K562 (cell line): ENCODE measurements at regions not wholly inside any gene's neighbourhood (a gene's known extent, or its start where the extent isn't known, plus 50 kb on each side); places are given as distances from the start of the nearest gene placed in this dataset.

Experiments
- ATAC-seq: fragments of 200-7000 bp; cut with Tn5 transposase; 3 replicates; pipeline ENCODE4 v1.9.1; 2020; ENCODE audit warnings: moderate library complexity
- BruUV-seq: library from RNA; stranded (reverse); fragments of 400-500 nt; replicated peaks from 2 replicates; lab custom pipeline; 2021; lab: Mats Ljungman, UMichigan
- CTCF ChIA-PET: fragments of 300-600 bp; formaldehyde crosslinking; extraction: SDS; loops from one replicate; lab custom pipeline; 2021; ENCODE audit warnings: low intra/inter-chr PET ratio; lab: Yijun Ruan, JAX
- POLR2A ChIA-PET: fragments of 300-600, 350-650 bp; sonication (Branson Sonifier 250); formaldehyde crosslinking; extraction: SDS; loops from one replicate; lab custom pipeline; 2021; ENCODE audit warnings: antibody characterized with exemption, inconsistent platforms; lab: Yijun Ruan, JAX
- DNase-seq, 4 experiments: peaks; one replicate each; pipeline versions ENCODE4 v3.0.0 to v3.0.0-alpha.2; 2011 to 2018; ENCODE audit warnings: low spot score in 3 of 4, mixed read lengths in 3 of 4; ENCODE audit errors: extremely low read depth in 1 of 4
- FAIRE-seq: peaks from 2 replicates; lab custom pipeline; 2011; peaks lifted over from hg19 to GRCh38; lab: Jason Lieb, UNC
- H2AFZ ChIP-seq: 2 replicates; pipeline ENCODE4 v1.6.0; 2011; ENCODE audit warnings: low read depth, low read length, control low read depth, inconsistent platforms
- H3K27ac ChIP-seq: fragments of 200-600 bp; 3 replicates; pipeline ENCODE4 v1.8.0; 2011; ENCODE audit warnings: low read depth, mild to moderate bottlenecking, control low read depth, inconsistent platforms, low read length, moderate library complexity, mixed read lengths; ENCODE audit errors: extremely low read depth
- H3K27me3 ChIP-seq, 2 experiments: fragments of 300-600 bp in 1 of 2; 2 replicates in 1 of 2; 3 replicates in 1 of 2; pipeline versions ENCODE4 v1.6.0 to v1.8.0; 2011; ENCODE audit warnings: inconsistent platforms in 2 of 2, low read length in 2 of 2, mild to moderate bottlenecking in 1 of 2, mixed read lengths in 1 of 2, moderate library complexity in 1 of 2; ENCODE audit not compliant: control insufficient read depth in 2 of 2, insufficient read depth in 2 of 2
- H3K36me3 ChIP-seq: fragments of 300-600 bp; 3 replicates; pipeline ENCODE4 v1.8.0; 2011; ENCODE audit warnings: mild to moderate bottlenecking, low read length, inconsistent platforms; ENCODE audit not compliant: control insufficient read depth, insufficient read depth
- H3K4me1 ChIP-seq, 2 experiments: fragments of 200-600 bp in 1 of 2; replicated peaks in 1 of 2; 2 replicates in 1 of 2; 3 replicates in 1 of 2; pipeline versions ENCODE4 v1.5.1 to v1.8.0; 2011; ENCODE audit warnings: inconsistent platforms in 2 of 2, low read length in 2 of 2, mild to moderate bottlenecking in 1 of 2, mixed read lengths in 1 of 2, moderate library complexity in 1 of 2; ENCODE audit not compliant: control insufficient read depth in 2 of 2, insufficient read depth in 2 of 2
- H3K4me2 ChIP-seq: 2 replicates; pipeline ENCODE4 v1.6.1; 2011; ENCODE audit warnings: low read length, control low read depth, inconsistent platforms, mixed read lengths; ENCODE audit not compliant: insufficient read depth
- H3K4me3 ChIP-seq: fragments of 200-600 bp; sonication (generic), shearing (Covaris generic); 2 replicates; pipeline ENCODE4 v1.5.1; 2016; ENCODE audit warnings: control low read depth, inconsistent platforms
- H3K79me2 ChIP-seq: fragments of 200-600 bp; 3 replicates; pipeline ENCODE4 v1.8.0; 2011; ENCODE audit warnings: low read length, inconsistent platforms; ENCODE audit not compliant: control insufficient read depth, insufficient read depth
- H3K9ac ChIP-seq, 2 experiments: 2 replicates each; pipeline versions ENCODE4 v1.6.0 to v1.6.1; 2011; ENCODE audit warnings: low read depth in 2 of 2, low read length in 2 of 2, control low read depth in 1 of 2, inconsistent platforms in 1 of 2, mild to moderate bottlenecking in 1 of 2, mixed read lengths in 1 of 2; ENCODE audit not compliant: insufficient read depth in 1 of 2
- H3K9me1 ChIP-seq: one replicate; pipeline ENCODE4 v1.6.0; 2011; ENCODE audit warnings: inconsistent platforms, mild to moderate bottlenecking, low read length, moderate library complexity; ENCODE audit not compliant: control insufficient read depth, insufficient read depth
- H3K9me3 ChIP-seq: replicated peaks from 2 replicates; pipeline ENCODE4 v1.5.1; 2011; ENCODE audit warnings: low read depth, low read length, inconsistent platforms; ENCODE audit not compliant: control insufficient read depth, insufficient read depth
- H4K20me1 ChIP-seq: replicated peaks from 2 replicates; pipeline ENCODE4 v1.6.1; 2011; ENCODE audit warnings: low read length, inconsistent platforms, mixed read lengths; ENCODE audit not compliant: control insufficient read depth, insufficient read depth
- CAMTA2 ChIP-seq: fragments of 250-450 bp; sonication (Bioruptor Pico); conservative IDR thresholded peaks from 2 replicates; pipeline ENCODE4 v1.5.1; 2022
- CHAMP1 ChIP-seq: fragments of 450-650 bp; IDR thresholded peaks from 2 replicates; pipeline ENCODE4 v1.6.1; 2016; ENCODE audit warnings: mild to moderate bottlenecking
- HSF4 ChIP-seq: fragments of 250-450 bp; sonication (Bioruptor Pico); IDR thresholded peaks from 2 replicates; pipeline ENCODE4 v2.1.2; 2022; ENCODE audit warnings: mild to moderate bottlenecking, moderate library complexity, borderline replicate concordance
- KDM2B ChIP-seq: fragments of 250-450 bp; sonication (Bioruptor Pico); IDR thresholded peaks from 2 replicates; pipeline ENCODE4 v1.8.0; 2021; ENCODE audit warnings: mild to moderate bottlenecking, moderate library complexity
- KDM5B ChIP-seq: fragments of 200-600 bp; sonication (generic); IDR thresholded peaks from 2 replicates; pipeline ENCODE4 v1.6.1; 2012; ENCODE audit warnings: low read depth, mild to moderate bottlenecking, moderate library complexity, low read length, control low read depth, inconsistent platforms; ENCODE audit not compliant: insufficient replicate concordance
- MECOM ChIP-seq: fragments of 250-450 bp; sonication (Bioruptor Pico); IDR thresholded peaks from 2 replicates; pipeline ENCODE4 v1.8.0; 2022; ENCODE audit warnings: inconsistent platforms
- NONO ChIP-seq, 2 experiments: fragments of 200-400 bp in 1 of 2; fragments of 450-650 bp in 1 of 2; formaldehyde crosslinking in 1 of 2; IDR thresholded peaks; 2 replicates each; pipeline ENCODE4 v1.6.1; 2017; ENCODE audit warnings: low read depth in 2 of 2, mild to moderate bottlenecking in 2 of 2, moderate library complexity in 2 of 2, low read length in 1 of 2
- POLR2AphosphoS2 ChIP-seq: IDR thresholded peaks from 2 replicates; pipeline ENCODE4 v1.6.1; 2012; ENCODE audit warnings: low read length, improper control_type of control experiment
- RCOR1 ChIP-seq, 2 experiments: IDR thresholded peaks; 2 replicates each; pipeline ENCODE4 v1.6.1; 2012; ENCODE audit warnings: low read depth in 2 of 2, low read length in 2 of 2, borderline replicate concordance in 1 of 2, improper control_type of control experiment in 1 of 2
- SIRT6 ChIP-seq: IDR thresholded peaks from one replicate; pipeline ENCODE4 v1.6.1; 2012; ENCODE audit warnings: low read depth, mild to moderate bottlenecking, control low read depth, inconsistent platforms, low read length, moderate library complexity
- SRF ChIP-seq, 2 experiments: fragments of 250-450, 450-650 bp in 1 of 2; sonication (Bioruptor Pico) in 1 of 2; sonication (generic) in 1 of 2; formaldehyde crosslinking; IDR thresholded peaks; 2 replicates each; pipeline versions ENCODE4 v1.5.0 to v1.5.1; 2020 to 2022; ENCODE audit warnings: mild to moderate bottlenecking in 1 of 2, missing genetic modification reagents in 1 of 2
- TAF15 ChIP-seq: fragments of 200-400 bp; formaldehyde crosslinking; IDR thresholded peaks from 2 replicates; pipeline ENCODE4 v1.6.1; 2017; ENCODE audit warnings: mild to moderate bottlenecking, low read depth, low read length, moderate library complexity
- U2AF2 ChIP-seq: fragments of 200-400 bp; formaldehyde crosslinking; optimal IDR thresholded peaks from 2 replicates; pipeline ENCODE3; 2017; ENCODE audit warnings: low read depth, mild to moderate bottlenecking, low read length
- ZC3H11A ChIP-seq: IDR thresholded peaks from 2 replicates; pipeline ENCODE4 v1.6.1; 2012; ENCODE audit warnings: low read depth, low read length, improper control_type of control experiment
- ZFP1 ChIP-seq: fragments of 450-650 bp; formaldehyde crosslinking; IDR thresholded peaks from 2 replicates; pipeline ENCODE4 v1.4.0; 2020; ENCODE audit warnings: mild to moderate bottlenecking, mixed read lengths
- ZKSCAN8 ChIP-seq: fragments of 200-800 bp; sonication (Bioruptor generic); IDR thresholded peaks from 2 replicates; pipeline ENCODE4 v1.6.1; 2016; ENCODE audit warnings: missing genetic modification characterization, missing compliant biosample characterization
- ZNF143 ChIP-seq: sonication (generic); formaldehyde crosslinking; IDR thresholded peaks from 2 replicates; pipeline ENCODE4 v1.9.0; 2022; ENCODE audit warnings: mild to moderate bottlenecking, missing genetic modification reagents
- ZNF232 ChIP-seq: sonication (generic); formaldehyde crosslinking; IDR thresholded peaks from 2 replicates; pipeline ENCODE4 v1.8.0; 2022; ENCODE audit warnings: mild to moderate bottlenecking, missing genetic modification reagents
- ZNF561 ChIP-seq: fragments of 450-650 bp; formaldehyde crosslinking; conservative IDR thresholded peaks from 2 replicates; pipeline ENCODE4 v1.4.0; 2020; ENCODE audit warnings: mild to moderate bottlenecking, moderate library complexity
- WGBS: fragments of 100-300 bp; shearing (Covaris generic); methylation state at CpG from one replicate; pipeline ENCODE4 v1.1.6; 2016; ENCODE audit warnings: low coverage, mixed read lengths; ENCODE audit not compliant: insufficient coverage; ENCODE audit errors: missing lambda C conversion rate; 5-methylcytosine and 5-hydroxymethylcytosine counted together
- in situ Hi-C: fragments of 300-500 bp; cut with MboI; formaldehyde crosslinking; loops from 4 replicates; pipeline ENCODE4 v1.15.0; 2018; ENCODE audit warnings: inconsistent platforms, mixed read lengths
- intact Hi-C: fragments of 100-400 bp; cut with micrococcal nuclease; formaldehyde crosslinking; loops from 2 replicates; pipeline ENCODE4 v1.14.2; 2022

- in situ Hi-C loops = no loop called here
- DNase-seq (no peak), ATAC-seq (no peak), FAIRE-seq (no peak)
- Histone ChIP-seq H3K27me3 (no peaks in the 10 kb centered on the region), H3K4me3 (no peak overlapping the region), H3K79me2 (no peaks in the 10 kb centered on the region), H4K20me1 (no peaks in the 10 kb centered on the region), H3K9me3 (no peaks in the 10 kb centered on the region), H3K27ac (no peak overlapping the region), H3K4me1 (no peaks in the 10 kb centered on the region), H3K36me3 (no peaks in the 10 kb centered on the region), H3K9ac (no peak overlapping the region), H2AFZ (no peak overlapping the region), H3K4me2 (no peak overlapping the region), H3K9me1 (no peaks in the 10 kb centered on the region)
- CTCF ChIA-PET = no interaction called here
- intact Hi-C loops = no loop called here
- WGBS = 0% methylated on average over 1 of the region's 1 CpG
- TF ChIP-seq POLR2AphosphoS2 = no peak
- no peak for TF ChIP-seq MECOM
- no peak for TF ChIP-seq CHAMP1
- no peak for TF ChIP-seq HSF4 (CRISPR knock-in tag)
- no peak for TF ChIP-seq ZNF143
- TF ChIP-seq ZNF561 (CRISPR knock-in tag) = no peak
- no peak for TF ChIP-seq TAF15
- no peak for TF ChIP-seq SIRT6
- TF ChIP-seq CAMTA2 = no peak
- TF ChIP-seq KDM2B (CRISPR knock-in tag) = no peak
- no peak for TF ChIP-seq NONO (IDR thresholded peaks at IDR 0.05; ENCODE audit: low read depth in 2 of 2, low read length in 1 of 2)
- TF ChIP-seq ZNF232 (CRISPR knock-in tag) = no peak
- no peak for TF ChIP-seq ZKSCAN8 (CRISPR knock-in tag)
- no peak for TF ChIP-seq U2AF2
- no peak for TF ChIP-seq KDM5B
- TF ChIP-seq RCOR1 (IDR thresholded peaks at IDR 0.05; ENCODE audit: borderline replicate concordance in 1 of 2, low read depth in 2 of 2, low read length in 2 of 2) = no peak
- no peak for TF ChIP-seq ZFP1 (CRISPR knock-in tag)
- no peak for TF ChIP-seq ZC3H11A
- no peak for TF ChIP-seq SRF (CRISPR knock-in tag; IDR thresholded peaks at IDR 0.05)
- no TSS peak for BruUV-seq
- POLR2A ChIA-PET = no interaction called here
These were observed 603.4 kb upstream of the JAG1 start for GRCh38 chr20:11277170-11277569.
